ENCODE measurements at regions not wholly inside any gene's neighbourhood (a gene's known extent, or its start where the extent isn't known, plus 50 kb on each side); places are given as distances from the start of the nearest gene placed in this dataset.

DNA sequence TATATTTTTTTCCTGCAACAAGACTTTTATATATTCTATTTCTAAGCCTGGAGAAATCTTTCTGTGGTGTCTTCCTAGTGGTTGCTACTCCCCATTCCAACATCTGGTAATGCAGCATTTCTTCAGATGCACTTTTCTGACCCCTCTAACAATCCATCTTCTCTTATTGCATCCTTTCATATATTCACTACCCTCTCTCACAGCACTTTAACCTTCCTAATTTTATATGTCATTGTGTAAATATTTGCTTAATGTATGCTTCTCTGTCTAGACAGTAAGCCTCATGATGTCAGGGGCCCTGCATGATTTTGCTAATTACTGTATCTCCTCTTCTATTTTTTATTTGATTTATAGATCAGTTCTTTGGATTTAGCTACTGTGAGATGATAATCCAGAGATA, 701.6 kb downstream of the KCNA4 start:
- TF ChIP-seq GATA2 (IDR thresholded peaks at IDR 0.05; ENCODE audit: insufficient read depth, insufficient read length, low read depth, low read length), result no peak
- TF ChIP-seq, protein P1, sequence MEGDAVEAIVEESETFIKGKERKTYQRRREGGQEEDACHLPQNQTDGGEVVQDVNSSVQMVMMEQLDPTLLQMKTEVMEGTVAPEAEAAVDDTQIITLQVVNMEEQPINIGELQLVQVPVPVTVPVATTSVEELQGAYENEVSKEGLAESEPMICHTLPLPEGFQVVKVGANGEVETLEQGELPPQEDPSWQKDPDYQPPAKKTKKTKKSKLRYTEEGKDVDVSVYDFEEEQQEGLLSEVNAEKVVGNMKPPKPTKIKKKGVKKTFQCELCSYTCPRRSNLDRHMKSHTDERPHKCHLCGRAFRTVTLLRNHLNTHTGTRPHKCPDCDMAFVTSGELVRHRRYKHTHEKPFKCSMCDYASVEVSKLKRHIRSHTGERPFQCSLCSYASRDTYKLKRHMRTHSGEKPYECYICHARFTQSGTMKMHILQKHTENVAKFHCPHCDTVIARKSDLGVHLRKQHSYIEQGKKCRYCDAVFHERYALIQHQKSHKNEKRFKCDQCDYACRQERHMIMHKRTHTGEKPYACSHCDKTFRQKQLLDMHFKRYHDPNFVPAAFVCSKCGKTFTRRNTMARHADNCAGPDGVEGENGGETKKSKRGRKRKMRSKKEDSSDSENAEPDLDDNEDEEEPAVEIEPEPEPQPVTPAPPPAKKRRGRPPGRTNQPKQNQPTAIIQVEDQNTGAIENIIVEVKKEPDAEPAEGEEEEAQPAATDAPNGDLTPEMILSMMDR (IDR thresholded peaks at IDR 0.05; ENCODE audit: extremely low read depth in 1 of 2, insufficient read depth in 1 of 2, low read depth in 1 of 2, low read length in 2 of 2), result no peak
- TF ChIP-seq POLR2AphosphoS5 (IDR thresholded peaks at IDR 0.05; ENCODE audit: insufficient read depth, low read depth, low read length), result no peak
